SKM-1 treated with dmso at 0.1 percent for 144 hours (cell line): ENCODE measurements at regions not wholly inside any gene's neighbourhood (a gene's known extent, or its start where the extent isn't known, plus 50 kb on each side); places are given as distances from the start of the nearest gene placed in this dataset.
A peak's percentile ranks its signal among the peaks of the same experiment; 100 is the strongest.
"Not testable (repeated sequence)": the region's sequence is repeated elsewhere in the genome, so short reads cannot be mapped to it uniquely, and the experiment has no call there.

Experiments used
- DNase-seq: peaks from one replicate; lab custom pipeline; 2025; ENCODE audit not compliant: unreplicated experiment; lab: John Stamatoyannopoulos, UW

DNA sequence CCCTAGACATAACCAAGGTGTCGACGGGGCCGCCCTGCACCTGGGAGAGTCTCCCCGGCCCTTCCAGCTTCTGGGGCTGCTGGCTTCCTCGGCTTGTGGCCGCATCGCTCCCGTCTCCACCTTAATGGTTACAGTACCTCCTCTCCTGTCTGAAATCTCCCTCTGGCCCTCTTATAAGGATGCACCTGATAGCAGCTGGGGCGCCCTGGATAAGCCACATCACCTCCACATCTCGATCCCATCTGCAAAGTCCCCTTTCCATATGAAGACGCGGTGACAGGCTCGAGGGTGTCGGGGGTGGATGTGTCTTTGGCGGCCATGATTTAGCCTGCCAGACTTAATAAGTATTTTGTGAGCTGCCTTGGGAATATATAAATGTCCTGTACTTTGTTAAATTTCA, 169.0 kb downstream of the NPIPB11 start:
- not testable (repeated sequence) for DNase-seq

DNA sequence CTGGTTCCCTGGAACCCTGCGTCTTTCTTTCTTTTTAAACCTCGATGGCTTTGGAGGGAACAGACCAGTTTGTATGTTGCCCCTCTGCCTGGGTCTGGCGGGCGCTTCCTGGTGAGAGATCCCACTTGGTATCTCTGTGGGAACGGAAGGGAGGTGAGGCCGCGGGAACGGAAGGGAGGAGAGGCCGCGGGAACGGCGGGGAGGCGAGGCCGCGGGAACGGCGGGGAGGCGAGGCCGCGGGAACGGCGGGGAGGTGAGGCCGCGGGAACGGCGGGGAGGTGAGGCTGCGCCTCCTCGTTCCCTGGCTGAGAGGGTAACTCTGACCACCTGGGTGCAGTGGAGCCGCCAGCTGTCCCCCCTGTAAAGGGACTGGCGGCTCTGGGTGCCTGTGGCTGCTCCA, 169.5 kb downstream of the NPIPB11 start:
- not testable (repeated sequence) for DNase-seq

DNA sequence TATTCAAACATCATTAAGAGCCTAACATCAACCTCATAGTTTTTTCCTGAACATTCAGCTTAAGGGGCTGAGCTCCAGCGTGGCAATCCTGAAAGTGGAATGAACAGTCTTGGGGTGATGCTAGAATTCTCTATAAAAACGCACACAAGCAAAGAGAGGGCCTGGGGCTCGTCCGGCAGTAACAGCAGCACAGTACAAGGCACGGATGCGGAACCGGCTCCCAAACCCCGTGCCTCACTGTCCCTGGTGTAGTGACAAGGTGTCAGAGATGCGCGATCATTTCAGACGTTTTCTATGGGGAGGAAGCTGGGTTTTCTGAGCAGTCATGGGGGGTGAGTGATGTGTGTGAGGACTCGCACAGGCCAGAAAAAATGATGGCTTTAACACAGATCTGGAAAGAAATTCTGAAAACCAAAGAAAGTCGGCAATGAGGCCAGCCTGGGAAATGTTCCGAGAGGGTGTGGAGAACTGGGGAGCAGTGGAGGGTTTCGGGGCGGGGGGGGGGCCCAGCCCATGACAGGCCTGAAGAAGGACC, 170.6 kb downstream of the NPIPB11 start:
- DNase-seq = not testable (repeated sequence)

DNA sequence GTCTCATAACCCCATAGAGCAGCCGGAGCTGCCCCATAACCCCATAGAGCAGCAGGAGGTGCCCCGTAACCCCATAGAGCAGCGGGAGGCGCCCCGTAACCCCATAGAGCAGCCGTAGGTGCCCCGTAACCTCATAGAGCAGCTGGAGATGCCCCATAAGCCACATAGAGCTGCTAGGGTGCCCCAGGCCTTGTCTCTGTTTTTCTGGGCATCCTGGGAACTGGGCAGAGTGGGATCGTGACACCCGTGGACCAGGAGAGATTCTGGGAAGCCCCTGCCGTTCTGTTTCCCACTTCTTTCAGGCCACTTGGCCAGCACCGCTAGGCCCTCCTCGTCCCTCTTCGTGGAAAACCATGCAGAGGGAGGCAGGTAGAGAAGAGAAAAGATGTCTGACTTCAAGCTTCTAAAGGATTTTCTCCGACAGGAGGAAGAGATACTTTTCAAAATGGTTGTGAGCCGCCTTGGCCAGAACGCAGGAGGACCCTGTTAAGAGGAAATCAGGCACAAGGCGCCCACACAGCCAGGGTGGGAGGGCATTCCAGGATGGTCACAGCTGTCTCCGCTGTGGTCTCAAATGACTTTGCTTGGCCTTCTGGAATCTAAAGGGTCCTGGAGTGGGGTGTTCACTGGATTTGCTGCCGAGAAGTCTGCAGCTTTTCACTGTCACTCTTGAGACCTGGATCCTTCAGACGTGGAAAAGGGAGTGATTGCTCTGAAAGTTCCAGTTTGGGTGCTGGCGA, 171.8 kb downstream of the NPIPB11 start:
- not testable (repeated sequence) for DNase-seq

DNA sequence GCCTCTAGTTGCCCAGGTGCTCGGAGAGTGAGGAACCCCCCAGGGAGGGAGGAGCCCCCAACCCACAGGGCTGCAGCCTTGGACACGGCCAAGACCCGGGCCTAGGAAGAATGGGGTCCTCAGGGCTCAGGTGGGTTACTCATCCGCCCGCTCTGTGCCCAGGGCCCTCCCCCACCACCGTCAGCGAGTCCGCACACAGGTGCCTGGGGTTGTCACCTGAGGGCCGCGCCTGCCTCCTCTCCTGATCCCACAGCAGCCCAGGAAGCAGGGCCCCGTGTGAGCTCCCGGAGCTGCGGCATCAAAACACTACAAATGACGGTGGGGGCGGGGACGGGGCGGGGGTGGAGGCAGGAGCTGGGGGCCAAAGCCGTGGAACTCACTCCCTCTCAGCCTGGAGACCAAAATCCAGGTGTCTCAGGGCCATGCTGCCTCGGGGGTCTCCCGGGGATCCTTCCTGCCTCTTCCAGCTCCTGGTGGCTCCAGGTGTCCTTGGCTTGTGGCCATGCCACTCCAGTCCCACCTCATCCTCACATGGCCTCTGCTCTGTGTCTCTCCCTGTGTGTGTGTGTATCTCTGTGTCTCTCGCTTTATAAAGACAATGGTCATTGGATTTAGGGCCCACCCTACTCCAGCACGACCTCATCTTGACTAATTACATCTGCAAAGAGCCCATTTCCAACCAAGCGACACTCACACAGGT, 172.7 kb downstream of the NPIPB11 start:
- not testable (repeated sequence) for DNase-seq

DNA sequence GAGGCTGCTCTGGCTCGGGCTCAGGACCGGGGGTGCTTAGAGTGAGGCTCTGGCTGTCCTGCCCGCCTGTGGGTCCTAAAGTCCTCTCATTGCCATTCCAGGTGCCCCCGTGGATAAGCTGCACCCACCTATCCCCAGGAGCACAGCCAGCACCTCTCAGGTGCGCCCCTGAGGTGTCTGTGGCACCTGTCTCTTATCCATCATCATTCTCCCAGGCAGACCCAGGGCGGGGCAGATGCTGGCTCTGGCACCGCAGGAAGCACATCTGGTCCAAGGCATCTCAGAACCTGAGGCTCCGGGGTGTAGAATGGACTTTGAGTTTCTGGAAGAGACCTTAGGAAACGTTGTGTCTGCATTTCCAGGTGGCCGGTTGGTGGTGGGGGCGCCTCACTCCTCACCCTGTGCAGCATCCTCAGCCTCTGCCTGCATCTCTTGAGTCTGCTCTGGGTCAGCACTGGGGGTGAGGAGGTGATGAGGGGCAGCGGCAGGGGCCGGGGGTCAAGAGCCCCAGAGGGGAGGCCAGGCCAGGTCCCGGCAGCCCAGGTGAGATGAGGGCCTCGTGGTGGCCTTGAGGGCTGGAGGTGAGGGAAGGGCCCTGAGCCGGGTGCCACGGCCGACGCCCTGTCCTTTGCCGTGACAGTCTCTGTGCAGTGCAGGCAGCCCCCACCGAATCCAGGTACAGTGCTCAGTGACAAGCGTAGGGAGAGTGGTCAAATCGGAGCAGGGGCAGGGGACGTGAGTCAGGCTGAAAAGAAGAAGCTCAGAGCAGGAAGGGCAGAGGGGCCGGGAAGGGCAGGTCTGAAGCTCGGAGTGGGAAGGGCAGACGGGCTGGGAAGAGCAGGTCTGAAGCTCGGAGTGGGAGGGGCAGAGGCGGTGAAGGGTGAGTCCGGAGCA, 173.5 kb downstream of the NPIPB11 start:
- no peak for DNase-seq

DNA sequence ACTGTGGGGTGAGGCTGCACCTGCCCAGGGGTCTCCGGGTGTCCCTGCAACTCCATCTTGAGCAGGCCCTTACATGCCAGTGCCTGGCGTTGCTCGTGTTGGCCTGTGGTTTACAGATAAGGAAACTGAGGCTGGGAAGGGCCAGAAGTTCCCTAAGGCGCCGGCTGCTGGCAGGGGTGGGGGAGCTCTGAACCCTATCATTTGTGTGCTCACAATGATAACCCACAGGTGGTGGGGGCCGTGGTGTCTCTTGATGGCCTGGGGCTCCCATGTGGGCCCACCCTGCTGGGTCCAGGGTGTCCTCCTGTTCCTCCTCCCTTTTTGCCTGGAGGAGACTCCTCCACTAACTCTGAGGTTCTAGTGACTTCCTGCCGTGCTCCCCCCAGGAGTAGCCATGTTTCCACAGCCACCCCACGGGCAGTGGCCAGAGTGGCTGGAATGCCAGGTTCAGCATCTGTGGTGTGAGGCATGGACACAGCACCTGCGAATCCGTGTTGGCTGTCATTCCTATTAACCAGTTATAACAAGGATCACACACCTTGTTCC, 174.3 kb downstream of the NPIPB11 start:
- DNase-seq = not testable (repeated sequence)

DNA sequence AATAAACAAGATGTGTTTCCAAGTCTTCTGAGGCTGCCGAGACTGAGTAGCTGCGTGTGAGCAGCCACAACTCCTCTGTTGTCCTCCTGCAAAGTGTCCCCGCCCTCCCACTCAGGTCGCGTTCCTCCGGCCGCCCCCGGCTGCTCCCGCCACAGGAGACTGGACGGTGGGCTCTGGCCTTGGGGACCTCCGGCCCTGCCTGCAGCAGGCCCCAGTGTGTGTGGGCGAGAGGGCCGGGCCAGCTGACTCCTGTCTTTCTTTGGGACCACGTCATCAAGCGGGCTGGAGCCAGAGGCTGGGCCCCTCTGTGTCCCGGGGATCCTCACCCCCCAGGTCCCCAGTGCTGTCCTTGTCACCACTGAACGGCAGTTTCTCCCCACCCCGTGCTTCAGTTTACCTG, 175.3 kb downstream of the NPIPB11 start:
- no peak for DNase-seq

DNA sequence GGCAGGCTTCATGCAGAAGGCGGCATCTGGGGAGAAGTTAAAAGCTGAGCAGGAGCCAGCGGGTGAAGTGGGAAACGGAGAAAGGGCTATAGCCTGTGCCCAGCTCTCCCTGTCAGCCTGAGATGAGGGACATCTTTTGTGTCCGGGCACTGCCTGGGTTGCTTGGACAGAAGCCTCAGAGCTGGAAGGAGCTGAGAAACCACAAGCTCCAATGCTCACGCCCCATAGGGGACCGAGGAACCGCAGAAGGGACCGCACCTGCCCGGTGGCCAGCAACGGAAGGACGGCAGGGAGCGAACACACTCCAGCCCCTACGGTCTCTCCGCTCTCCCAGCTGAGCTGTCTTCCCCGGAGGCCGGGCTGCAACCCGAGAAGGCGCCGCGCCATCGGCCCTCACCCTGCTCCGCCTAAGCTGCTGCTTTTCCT, 175.8 kb downstream of the NPIPB11 start:
- DNase-seq = no peak

DNA sequence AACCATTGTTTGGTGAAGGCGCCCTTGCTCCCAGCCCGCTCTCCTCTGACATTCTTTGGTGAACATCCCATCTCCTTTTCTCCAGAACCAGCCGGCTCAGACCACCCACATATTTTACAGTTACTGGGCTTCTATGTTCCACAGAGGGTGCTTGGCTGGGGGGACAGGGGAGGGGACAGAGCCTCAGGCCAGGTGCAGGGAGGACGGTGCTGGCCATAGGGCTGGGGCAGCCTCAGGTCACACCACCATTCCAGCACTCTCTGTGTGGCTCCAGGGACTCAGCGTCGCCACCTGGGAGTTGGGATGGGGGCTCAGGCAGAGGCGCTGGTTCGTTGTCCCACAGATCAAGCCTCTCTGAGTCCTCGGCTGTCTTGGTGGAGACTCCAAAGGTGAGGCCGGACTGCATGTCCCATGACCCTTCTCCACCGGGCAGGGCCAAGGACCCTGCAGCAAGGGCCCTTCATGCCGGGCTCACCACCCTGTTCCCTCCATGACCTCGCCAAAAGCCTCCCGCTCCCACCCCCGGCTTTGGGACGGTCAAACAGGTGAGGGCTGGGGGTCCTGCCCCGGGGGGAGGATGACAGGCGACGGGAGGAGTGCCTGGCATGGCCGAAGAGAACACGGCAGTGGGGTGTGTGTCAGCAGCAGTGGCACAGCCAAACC, 176.4 kb downstream of the NPIPB11 start:
- DNase-seq = not testable (repeated sequence)

DNA sequence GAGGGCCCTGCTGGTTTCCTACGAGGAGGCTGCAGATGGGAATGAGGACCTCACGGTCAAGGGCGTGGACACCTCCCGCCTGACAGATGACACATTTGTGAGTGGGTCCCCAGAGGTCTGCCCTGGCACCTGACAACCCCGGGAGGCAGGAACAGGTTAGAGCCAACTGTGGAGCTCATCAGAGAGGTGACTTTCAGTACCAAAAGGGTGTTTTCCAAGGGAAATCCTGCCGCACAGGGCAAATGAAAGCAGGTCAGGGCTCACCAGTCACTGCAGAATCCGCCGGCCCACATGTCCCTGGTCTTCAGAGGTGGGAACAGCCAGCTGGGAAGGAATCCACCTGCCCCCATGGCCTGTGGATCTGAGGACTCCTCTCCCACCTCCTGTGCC, 176.9 kb downstream of the NPIPB11 start:
- not testable (repeated sequence) for DNase-seq

DNA sequence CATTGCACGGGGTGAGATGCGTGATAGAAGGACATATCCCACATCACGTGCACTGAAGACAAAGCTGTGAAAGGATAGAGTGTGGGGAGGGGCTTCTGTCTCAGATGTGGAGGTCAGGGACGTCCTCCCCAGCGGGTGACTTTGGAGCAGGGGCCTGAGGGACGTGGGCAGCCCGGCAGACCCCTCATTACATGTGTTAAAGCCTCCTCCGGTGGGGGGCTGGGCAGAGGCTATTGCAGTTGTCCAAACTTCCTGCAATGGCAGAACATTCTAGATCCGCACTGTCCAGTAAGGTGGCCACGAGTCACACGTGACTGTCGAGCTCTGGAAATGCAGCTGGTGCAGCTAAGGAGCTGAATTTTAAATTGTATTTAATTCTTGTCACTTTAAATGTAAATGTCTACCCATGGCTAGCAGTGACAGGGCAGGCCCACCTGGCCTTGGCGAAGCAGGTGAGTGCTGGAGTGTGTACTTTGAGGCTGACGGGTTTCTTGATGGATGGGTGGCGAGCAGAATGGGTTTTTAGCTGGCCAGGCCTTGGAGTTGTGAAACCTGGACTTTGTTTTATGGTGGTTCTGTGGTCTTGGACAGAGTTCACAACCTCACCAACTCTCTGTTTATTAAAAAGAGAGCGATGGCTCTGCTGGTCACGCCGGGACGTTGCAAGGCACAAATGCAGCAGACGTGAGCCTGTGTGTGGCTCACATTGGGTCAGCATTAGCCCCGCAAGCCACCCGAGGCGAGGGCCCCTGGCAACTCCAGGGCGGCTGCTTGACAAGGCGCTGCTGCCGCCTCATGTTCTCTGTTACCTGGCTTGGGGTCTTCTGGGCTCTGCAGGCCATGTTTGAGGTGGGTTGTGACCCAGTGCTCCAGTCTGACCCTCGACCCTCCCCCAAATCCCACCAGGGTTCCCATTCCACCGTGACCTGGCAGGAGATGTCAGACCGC, 177.6 kb downstream of the NPIPB11 start:
- not testable (repeated sequence) for DNase-seq

DNA sequence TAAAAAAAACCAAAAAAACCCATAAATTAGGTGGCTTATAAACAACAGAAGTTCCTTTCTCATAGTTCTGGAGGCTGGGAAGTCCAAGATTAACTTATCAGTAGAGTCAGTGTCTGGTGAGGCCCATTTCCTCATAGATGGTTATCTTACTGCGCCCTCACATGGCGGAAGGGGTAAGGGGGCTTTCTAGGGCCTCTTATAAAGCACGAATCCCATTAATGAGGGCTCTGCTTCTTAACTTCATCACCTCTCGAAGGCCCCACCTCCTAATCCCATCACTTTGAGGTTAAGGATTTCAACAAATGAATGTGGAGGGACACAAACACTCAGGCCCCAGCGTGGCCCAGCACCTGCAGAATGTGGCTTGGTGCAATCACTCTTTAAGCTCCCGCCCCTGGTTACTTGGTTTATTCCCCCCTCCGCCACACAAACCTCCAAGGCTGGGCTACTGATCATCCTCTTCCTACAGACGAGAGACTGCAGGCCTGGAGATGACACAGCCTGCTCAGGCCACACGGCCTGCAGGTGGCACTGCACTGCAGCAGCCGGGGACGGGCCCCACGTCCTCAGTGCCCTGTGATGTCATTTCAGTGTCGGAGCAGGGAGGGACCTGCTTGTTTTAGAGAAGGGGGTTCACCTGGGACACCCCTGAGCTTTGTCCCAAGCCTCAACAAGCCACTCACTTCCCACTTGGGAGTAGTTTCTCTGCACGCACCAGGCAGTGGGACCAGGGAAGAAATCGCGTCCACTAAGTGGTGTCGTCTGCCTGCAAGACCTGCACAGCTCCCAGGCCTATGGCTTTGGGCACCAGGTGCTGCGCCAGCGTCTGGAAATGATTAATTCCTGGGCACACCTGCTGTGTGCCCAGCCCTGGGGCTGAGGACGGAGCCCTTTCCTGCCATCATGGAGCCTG, 178.5 kb downstream of the NPIPB11 start:
- peak; percentile 4 for DNase-seq

DNA sequence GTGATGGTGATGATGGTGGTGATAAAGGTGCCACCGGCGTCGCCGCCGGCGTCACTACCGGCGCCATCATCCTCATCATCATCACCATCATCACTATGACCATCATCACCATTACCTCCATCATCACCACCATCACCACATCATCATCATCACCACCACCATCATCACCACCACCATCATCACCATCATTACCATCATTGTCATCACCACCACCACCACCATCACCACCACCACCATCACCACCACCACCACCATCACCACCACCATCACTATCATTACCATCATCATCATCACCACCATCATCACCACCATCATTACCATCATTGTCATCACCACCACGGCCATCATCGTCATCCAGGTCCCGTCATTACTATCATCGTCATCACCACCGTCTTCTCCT, 179.7 kb downstream of the NPIPB11 start:
- no peak for DNase-seq

DNA sequence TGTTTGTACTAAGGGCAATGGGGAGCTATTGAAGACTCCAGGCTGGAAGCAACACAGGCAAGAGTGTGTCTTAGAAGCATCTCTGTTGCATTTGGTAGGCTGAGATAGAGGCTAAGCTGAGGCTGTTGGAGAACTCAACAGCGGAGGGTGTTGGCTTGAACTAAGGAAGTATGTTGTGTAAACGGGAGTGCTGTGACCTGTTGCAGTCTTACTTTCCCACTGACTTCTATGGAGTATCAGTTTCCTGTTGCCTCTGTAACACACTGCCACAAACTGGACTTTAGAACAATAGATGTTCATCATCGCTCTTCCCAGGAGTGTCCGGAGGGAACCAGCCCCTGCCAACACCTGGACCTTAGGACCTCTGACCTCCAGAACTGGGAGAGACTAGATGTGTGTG, 181.8 kb downstream of the NPIPB11 start:
- not testable (repeated sequence) for DNase-seq

DNA sequence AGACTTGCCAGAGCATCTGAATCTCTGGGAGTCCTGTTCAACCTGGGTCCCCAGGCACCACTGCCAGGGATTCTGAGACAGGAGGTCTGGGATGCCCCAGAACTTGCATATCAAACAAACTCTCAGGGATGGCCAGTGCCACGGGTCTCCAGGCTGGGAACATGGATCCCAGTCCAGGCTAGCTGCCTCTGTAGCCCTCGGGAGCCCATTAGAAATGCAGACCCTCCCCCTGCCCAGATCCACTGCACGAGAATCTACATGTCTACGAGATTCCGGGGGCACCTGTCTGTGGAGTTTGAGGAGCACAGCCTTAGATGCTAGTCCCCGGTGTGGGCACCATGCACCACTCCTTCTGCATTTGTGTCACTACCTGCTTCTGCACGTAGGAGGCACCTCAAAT, 183.9 kb downstream of the NPIPB11 start:
- not testable (repeated sequence) for DNase-seq

DNA sequence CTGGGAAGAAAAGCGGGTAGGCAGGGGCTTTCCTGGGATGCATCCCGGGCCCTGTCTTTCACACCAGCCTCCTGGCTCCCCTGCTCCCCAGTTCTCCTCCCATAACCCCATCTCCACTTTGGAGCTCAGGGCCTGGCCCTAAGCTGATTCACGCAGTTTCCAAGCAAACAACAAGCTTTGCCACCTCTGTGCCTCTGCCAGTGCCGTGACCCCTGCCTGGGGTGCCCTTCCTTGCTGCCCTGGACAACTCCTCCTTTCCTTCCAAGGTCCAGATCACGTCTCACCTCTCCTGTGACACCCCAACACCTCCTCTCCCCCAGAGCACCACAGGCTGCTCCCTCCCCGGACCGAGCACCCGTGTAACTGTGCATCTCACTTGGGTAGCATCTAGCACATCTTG, 184.5 kb downstream of the NPIPB11 start:
- not testable (repeated sequence) for DNase-seq

DNA sequence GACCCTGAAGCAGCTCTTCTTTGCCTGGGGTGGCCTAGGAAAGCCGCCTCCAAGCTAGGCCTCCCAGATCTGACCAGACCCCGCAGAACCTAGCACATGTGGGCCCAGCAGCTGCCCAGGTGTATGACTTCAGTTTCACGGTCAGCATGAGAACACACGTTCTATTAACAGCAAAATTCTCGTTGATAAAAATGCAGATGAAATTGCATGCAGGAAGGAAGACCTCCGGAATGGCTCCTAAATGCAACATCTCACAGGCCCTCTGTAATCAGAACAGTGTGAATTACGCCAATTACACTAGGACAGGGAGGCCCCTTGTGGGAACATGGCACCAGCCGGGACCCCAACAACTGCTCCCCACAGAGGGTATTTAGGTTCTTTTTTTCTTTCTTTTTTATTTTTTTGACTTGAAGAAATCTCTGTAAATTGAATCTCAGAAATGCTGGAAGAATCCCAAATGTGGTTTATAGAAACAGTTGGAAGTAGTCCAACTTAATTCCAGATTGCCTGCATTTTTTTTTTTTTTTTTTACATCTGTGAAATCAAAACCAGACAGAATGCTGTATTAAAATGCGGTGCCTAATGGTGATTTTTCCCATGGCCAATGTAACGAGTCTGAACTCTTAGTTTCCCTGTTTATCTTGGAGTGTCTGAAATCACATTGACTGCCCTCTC, 185.1 kb downstream of the NPIPB11 start:
- DNase-seq = not testable (repeated sequence)
